ENCODE measurements at regions not wholly inside any gene's neighbourhood (a gene's known extent, or its start where the extent isn't known, plus 50 kb on each side); places are given as distances from the start of the nearest gene placed in this dataset.
"Not testable (repeated sequence)": the region's sequence is repeated elsewhere in the genome, so short reads cannot be mapped to it uniquely, and the experiment has no call there.

DNA sequence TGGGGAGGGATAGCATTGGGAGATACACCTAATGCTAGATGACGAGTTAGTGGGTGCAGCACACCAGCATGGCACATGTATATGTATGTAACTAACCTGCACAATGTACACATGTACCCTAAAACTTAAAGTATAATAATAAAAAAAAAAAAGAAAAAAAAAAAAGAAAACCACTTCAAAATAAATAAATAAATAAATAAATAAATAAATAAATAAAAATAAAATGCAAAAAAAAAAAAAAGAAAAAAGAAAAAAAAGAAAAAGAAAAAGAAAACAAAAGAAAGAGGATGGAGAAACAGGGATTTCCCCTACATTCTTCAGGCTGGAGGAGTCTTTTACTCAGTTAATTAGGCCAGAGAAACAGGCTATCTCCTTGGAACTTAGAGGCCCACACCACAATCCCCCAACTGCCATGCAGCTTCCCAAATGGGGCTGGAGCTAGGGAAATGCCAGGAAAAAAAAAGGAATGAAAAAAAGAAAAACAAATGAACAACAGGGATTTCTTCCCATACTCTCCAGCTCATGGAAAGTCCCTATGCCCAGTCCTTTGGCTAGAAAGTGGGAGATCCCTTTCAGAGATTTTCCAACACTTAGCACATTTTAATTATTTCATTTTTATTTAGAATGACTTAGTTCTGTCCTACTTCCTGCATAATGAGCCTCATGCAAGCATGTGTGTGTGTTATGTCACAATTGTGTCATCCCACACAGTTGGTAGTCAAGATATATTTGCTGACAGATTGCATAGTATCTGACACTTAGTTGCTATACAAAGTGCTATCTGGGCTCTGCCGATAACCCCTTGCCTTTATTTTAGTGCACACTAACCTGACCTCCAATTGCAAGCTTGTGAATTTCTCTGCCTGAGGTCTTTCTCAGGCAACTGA lies 486.4 kb downstream of the PLPP3 start:
- DNase-seq (ENCODE audit: low read depth in 1 of 2, low spot score in 1 of 2): no peak

- not testable (repeated sequence) for DNase-seq (ENCODE audit: low read depth in 1 of 2, low spot score in 1 of 2)
These were observed 489.5 kb downstream of the PLPP3 start for GRCh38 chr1:56089826-56090225.

DNA sequence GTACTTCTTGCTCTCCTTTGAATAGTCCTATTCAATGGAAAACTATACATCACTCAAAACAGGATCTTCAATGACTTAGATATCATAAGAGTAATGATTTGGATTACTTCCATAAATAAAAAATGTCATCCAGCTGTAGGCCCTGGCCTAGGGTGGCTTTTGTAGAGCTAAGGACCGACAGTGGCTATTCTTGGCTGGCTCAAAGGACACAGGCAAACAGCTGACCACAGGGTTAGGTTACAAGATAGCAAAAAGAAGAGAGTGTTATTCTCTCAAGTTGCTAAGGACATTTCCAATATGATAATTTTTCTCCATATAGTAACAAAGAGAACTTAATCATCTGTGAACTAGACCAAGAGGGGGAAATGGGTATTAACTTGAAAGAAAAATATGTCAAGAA lies 495.1 kb downstream of the PLPP3 start:
- no peak for DNase-seq (ENCODE audit: low read depth in 1 of 2, low spot score in 1 of 2)

DNA sequence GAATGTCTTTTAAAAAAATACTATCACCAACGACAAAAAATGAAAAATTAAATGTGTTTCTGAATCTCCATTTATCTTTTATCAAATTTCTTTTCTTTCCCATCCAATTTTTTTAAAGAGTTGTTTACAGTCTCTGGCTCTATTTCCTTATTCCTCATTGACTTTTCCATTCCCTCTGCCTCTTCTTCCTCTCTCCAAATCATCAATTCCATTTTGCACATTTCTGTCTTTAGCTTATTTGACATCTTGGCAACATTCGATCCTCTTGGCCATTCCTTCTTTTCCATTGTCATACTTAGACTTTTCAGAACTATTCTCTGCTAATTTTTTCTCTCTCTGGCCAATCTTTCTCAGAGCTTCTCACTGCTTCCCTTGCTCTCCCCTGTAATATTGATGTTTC lies 497.6 kb downstream of the PLPP3 start:
- no peak for DNase-seq (ENCODE audit: low read depth in 1 of 2, low spot score in 1 of 2)

DNA sequence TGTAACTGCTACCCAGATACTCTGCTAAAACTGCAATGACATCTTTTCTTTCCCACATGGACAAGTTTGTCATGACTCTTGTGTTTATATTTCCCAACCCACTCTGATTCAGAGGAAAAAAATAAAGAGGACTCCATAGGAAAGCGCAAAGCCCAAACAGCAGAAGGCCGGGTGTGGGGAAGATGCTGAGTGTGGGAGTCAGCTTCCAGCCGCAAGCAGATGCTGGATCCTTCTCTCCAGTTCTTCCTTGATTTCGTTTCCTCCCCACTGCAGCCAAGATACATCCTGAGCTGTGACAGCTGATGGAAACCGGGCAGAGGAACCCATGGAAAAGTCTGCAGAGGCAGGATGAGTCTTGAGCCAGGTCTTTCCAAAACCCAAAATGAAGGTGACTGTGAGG lies 498.2 kb downstream of the PLPP3 start:
- DNase-seq (ENCODE audit: low read depth in 1 of 2, low spot score in 1 of 2): no peak

DNA sequence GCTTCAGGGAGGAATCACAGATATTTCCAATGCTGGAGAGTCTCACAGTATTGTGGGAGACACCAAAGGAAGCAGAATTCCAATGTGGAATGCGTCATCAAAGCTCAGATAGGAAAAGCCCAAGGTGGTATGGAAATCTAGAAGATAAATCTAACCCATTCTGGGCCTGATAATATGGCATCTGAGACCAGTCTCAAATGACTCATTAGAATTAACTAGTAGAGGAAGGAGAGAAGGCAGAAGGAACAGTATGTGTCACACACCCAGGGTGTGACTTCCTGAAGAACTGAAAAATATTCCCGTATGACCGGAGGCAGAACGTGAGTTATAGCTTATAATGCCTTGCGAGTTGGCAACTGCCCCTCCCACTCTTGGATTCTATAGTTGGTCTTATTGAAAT lies 499.2 kb downstream of the PLPP3 start:
- DNase-seq (ENCODE audit: low read depth in 1 of 2, low spot score in 1 of 2): no peak

GRCh38 chr1:56079391-56079790 lies 500.0 kb downstream of the PLPP3 start:
- no peak for DNase-seq (ENCODE audit: low read depth in 1 of 2, low spot score in 1 of 2)

DNA sequence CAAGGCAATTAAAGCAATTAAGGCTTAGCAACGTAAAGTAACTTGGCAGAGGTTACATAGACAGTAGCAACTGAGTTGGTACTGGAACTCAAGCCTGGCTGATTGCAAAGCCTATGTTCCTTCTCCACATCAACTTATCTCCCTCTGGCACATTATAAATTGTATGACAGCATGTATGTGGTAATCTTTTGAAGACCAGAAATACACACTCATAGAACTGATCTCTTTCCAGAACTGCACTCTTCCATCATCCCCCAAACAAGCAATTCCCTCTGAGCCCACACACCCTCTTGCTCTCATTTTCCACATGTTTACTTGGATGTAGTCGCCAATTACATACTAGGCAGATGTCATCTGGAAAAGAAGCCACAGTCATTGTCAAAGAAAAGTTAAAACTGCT lies 502.2 kb downstream of the PLPP3 start:
- no peak for DNase-seq (ENCODE audit: low read depth in 1 of 2, low spot score in 1 of 2)

DNA sequence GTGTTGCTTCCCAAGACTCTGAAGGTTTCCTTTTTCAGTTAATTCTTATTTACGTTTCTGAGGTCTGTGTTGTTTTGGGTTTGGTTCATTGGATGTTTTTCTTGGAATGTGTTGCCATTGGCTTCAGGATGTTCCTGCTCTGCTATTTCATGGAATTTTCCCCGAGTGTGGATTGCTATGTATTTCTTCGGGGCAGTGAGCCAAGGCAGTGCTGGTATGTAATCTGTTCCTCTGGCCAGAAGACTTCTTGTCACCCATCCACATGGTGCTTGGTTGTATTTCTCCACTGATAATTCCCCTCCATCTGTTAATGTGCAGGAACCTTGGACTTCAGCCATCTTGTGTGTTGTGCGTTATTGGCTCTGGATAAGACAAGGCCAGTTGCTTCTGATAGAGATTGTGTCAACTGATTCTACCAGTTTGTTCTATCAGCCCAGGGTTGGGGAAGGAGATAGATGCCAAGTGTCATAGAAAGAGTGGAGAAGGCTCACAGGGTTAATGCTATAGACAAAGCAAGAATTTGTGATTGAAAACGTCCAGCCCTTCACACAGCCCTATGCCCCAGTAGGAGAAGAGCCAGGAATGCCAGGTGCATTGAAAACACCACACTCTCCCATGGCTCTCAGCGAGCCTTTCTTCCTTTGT lies 505.2 kb downstream of the PLPP3 start:
- DNase-seq (ENCODE audit: low read depth in 1 of 2, low spot score in 1 of 2): no peak

- DNase-seq (ENCODE audit: low read depth in 1 of 2, low spot score in 1 of 2): no peak
These were observed 505.8 kb downstream of the PLPP3 start for GRCh38 chr1:56073614-56074006.

DNA sequence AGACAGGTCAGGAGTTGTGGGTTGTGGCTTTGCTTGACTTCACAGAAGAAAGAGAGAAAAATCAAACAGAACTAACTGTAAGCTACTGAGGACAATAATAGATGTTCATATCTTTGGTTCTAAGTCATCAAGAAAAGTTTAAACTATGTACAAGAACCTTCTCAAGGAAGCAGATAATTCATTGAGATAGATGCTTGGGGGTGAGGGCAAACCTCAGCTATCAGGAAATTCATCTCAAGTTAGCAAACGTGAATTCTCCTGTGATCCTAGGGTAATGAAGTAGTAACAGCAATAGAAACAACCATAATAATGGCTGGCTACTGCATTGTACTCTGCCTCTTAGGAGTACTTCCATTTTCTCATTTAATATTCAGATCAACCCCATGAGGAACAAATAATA lies 506.2 kb downstream of the PLPP3 start:
- DNase-seq (ENCODE audit: low read depth in 1 of 2, low spot score in 1 of 2): no peak

DNA sequence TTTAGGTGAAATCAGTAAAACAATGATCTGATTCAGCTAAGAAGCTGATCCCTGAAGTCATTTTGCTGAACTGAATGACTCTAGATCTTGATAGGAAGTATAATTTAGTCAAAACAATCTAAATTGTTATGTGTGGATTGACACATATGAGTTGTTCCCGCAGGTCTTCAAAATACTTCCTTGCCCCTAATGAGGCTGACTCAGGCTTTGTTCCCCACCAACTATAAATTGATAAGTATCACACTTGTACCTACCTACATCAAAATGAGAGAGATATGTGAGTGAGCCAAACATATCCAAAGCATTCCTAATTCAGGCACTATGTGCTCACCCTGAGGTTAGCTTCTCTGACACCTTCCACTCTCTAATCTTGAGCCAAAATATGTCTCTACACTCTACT lies 507.1 kb downstream of the PLPP3 start:
- no peak for DNase-seq (ENCODE audit: low read depth in 1 of 2, low spot score in 1 of 2)

GRCh38 chr1:56071351-56071750 lies 508.0 kb downstream of the PLPP3 start:
- no peak for DNase-seq (ENCODE audit: low read depth in 1 of 2, low spot score in 1 of 2)

- DNase-seq (ENCODE audit: low read depth in 1 of 2, low spot score in 1 of 2): no peak
These were observed 508.8 kb downstream of the PLPP3 start for GRCh38 chr1:56070601-56071000.

GRCh38 chr1:56069824-56070223 lies 509.5 kb downstream of the PLPP3 start:
- DNase-seq (ENCODE audit: low read depth in 1 of 2, low spot score in 1 of 2): no peak

- DNase-seq (ENCODE audit: low read depth in 1 of 2, low spot score in 1 of 2): no peak
These were observed 510.5 kb downstream of the PLPP3 start for GRCh38 chr1:56068908-56069307.

- DNase-seq (ENCODE audit: low read depth in 1 of 2, low spot score in 1 of 2): no peak
These were observed 511.2 kb downstream of the PLPP3 start for GRCh38 chr1:56068210-56068609.

- no peak for DNase-seq (ENCODE audit: low read depth in 1 of 2, low spot score in 1 of 2)
These were observed 513.6 kb downstream of the PLPP3 start for GRCh38 chr1:56065729-56066128.

GRCh38 chr1:56064705-56065104 lies 514.7 kb downstream of the PLPP3 start:
- no peak for DNase-seq (ENCODE audit: low read depth in 1 of 2, low spot score in 1 of 2)

DNA sequence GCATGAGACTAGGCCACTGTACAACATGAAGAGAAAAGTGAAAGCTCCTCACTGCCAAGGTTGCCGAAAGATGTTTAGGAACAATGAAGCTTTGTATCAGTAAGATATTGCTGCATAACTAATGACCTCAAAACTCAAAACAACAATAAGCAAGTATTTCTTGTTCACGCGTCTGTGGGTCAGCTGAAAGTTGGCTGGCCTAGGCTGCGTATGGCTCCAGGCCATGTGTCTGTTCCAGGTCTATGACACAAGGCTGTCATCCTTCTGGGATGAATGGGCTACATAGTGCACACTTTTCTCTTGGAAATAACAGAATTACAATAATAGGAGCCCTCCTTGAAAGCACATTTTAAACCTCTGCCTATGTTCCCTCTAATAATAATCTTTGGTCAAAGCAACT lies 515.9 kb downstream of the PLPP3 start:
- DNase-seq (ENCODE audit: low read depth in 1 of 2, low spot score in 1 of 2): no peak

DNA sequence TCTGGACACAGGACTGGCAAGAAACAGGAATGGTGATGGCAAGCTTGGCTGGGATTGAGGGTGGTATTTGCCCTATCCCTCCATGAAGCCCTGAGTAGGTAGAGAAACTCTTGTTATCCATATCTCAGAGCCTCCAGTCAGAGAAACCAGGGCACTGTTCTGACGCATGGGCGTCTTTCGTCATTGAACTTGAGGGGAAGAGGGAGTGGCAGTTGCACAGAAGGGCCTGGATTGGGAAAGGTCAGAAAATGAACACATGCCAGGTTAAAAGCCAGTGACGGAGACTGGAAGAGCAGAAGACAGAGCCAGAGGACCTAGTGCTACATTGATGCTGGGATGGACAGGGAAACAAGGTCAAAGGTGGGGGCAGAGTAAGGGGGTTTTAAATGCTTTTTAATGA lies 516.7 kb downstream of the PLPP3 start:
- no peak for DNase-seq (ENCODE audit: low read depth in 1 of 2, low spot score in 1 of 2)

GRCh38 chr1:56061824-56062223 lies 517.5 kb downstream of the PLPP3 start:
- DNase-seq (ENCODE audit: low read depth in 1 of 2, low spot score in 1 of 2): no peak

- no peak for DNase-seq (ENCODE audit: low read depth in 1 of 2, low spot score in 1 of 2)
These were observed 518.5 kb downstream of the PLPP3 start for GRCh38 chr1:56060906-56061305.
